ENCODE measurements at regions not wholly inside any gene's neighbourhood (a gene's known extent, or its start where the extent isn't known, plus 50 kb on each side); places are given as distances from the start of the nearest gene placed in this dataset.

DNA sequence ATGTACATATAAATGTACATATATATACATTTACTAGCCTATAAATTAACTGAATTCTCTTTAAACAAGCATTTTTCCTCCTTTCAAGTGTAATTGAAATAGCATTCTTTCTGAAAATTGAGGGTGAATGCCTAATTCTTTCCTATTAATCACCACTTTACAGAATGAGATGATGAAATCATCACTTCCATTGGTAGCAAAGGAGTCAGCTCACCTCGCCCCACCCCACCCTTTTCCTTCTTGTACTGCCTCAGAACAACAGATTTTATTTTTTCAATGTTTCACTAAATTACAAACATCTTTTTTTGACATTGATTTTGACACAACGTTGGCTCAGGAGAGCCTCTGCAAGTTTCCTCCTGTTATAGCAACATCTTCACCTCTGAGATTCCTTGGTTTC, 181.9 kb upstream of the CDH7 start:
- TF ChIP-seq, protein P1, sequence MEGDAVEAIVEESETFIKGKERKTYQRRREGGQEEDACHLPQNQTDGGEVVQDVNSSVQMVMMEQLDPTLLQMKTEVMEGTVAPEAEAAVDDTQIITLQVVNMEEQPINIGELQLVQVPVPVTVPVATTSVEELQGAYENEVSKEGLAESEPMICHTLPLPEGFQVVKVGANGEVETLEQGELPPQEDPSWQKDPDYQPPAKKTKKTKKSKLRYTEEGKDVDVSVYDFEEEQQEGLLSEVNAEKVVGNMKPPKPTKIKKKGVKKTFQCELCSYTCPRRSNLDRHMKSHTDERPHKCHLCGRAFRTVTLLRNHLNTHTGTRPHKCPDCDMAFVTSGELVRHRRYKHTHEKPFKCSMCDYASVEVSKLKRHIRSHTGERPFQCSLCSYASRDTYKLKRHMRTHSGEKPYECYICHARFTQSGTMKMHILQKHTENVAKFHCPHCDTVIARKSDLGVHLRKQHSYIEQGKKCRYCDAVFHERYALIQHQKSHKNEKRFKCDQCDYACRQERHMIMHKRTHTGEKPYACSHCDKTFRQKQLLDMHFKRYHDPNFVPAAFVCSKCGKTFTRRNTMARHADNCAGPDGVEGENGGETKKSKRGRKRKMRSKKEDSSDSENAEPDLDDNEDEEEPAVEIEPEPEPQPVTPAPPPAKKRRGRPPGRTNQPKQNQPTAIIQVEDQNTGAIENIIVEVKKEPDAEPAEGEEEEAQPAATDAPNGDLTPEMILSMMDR (conservative IDR thresholded peaks at IDR 0.05), result no peak
- TF ChIP-seq EZH2 (IDR thresholded peaks at IDR 0.05; ENCODE audit: low read depth), result no peak

Data from PC-9 (cell line).